ENCODE measurements at regions not wholly inside any gene's neighbourhood (a gene's known extent, or its start where the extent isn't known, plus 50 kb on each side); places are given as distances from the start of the nearest gene placed in this dataset.

DNA sequence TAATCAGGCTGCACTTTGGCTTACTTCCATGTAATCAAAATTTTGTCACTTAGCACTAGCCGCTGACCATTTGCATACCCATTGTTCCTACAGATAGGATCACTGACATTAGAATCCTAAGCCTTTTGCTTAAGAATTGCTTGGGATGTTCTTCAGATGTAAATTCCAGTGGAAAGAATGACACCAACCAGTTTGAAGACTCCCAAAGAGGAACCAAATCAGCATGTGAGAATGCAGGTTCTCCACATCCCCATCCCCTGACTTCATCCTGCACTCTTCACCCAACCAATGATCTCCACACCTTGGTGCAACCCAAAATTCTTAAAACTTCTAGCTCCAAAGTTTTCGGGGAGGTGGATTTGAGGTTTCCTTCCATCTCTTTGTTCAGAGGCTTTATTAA lies 345.6 kb downstream of the GPAM start:
- TF ChIP-seq, protein P1, sequence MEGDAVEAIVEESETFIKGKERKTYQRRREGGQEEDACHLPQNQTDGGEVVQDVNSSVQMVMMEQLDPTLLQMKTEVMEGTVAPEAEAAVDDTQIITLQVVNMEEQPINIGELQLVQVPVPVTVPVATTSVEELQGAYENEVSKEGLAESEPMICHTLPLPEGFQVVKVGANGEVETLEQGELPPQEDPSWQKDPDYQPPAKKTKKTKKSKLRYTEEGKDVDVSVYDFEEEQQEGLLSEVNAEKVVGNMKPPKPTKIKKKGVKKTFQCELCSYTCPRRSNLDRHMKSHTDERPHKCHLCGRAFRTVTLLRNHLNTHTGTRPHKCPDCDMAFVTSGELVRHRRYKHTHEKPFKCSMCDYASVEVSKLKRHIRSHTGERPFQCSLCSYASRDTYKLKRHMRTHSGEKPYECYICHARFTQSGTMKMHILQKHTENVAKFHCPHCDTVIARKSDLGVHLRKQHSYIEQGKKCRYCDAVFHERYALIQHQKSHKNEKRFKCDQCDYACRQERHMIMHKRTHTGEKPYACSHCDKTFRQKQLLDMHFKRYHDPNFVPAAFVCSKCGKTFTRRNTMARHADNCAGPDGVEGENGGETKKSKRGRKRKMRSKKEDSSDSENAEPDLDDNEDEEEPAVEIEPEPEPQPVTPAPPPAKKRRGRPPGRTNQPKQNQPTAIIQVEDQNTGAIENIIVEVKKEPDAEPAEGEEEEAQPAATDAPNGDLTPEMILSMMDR (IDR thresholded peaks at IDR 0.05; ENCODE audit: low read depth, low read length, missing control alignments): no peak
- in situ Hi-C loops (cut with HindIII; ENCODE audit: low pct_ligation_motif_present, low sequenced_read_pairs): no loop called here
- H3K27ac ChIP-seq: no peak overlapping the region
- DNase-seq: no peak
- H3K36me3 ChIP-seq (replicated peaks): no peaks in the 10 kb centered on the region
- H3K4me3 ChIP-seq (ENCODE audit: low read depth, low read length): no peak overlapping the region
- H3K27me3 ChIP-seq (replicated peaks): no peaks in the 10 kb centered on the region

DNA sequence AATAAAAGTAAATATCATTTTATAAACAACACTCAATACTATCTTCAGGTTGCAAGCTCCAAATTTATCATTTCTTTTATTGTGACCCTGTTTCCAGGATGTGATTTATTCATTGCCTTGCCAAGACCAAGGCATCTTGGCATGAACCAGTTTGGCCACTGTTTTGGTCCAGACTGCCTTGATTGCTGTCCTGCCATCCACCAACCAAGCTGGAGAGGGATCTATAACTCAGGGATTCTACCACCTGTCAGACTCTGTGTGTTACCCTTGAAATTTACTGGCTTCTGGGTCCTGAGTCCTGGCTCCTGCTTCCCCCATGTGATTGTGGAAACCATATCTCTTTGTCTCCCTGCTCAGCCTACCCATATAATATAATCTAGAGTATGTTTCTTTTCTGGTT lies 343.0 kb downstream of the GPAM start:
- Histone ChIP-seq H3K36me3 (replicated peaks) (no peaks in the 10 kb centered on the region), H3K27ac (no peak overlapping the region), H3K4me3 (ENCODE audit: low read depth, low read length) (no peak overlapping the region), H3K27me3 (replicated peaks) (no peaks in the 10 kb centered on the region)
- TF ChIP-seq, protein P1 (IDR thresholded peaks at IDR 0.05; ENCODE audit: low read depth, low read length, missing control alignments): no peak
- in situ Hi-C loops (cut with HindIII; ENCODE audit: low pct_ligation_motif_present, low sequenced_read_pairs): no loop called here
- no peak for DNase-seq

DNA sequence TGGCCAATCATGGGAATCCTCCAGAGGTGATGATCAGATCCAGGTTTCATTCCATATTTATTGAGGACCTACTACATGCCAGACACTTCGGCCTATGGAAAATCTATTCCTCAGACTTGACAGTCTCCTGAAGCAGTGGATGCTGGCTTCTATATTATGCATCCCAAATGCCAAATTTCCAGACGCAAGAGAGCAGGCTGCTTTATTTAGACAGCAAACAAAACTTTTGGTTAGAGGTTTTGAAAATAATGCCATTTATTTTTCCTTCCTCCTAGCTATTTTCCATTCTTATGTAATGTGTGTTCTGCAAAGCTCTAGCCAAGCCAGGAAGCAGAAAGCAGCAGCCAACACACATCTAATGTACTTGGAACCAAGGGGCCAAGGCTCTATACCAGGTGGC lies 330.8 kb downstream of the GPAM start:
- H3K27ac ChIP-seq: no peak overlapping the region
- in situ Hi-C loops (cut with HindIII; ENCODE audit: low pct_ligation_motif_present, low sequenced_read_pairs): no loop called here
- TF ChIP-seq, protein P1 (IDR thresholded peaks at IDR 0.05; ENCODE audit: low read depth, low read length, missing control alignments): no peak
- DNase-seq: no peak
- no peaks in the 10 kb centered on the region for H3K36me3 ChIP-seq (replicated peaks)
- no peaks in the 10 kb centered on the region for H3K27me3 ChIP-seq (replicated peaks)
- no peak overlapping the region for H3K4me3 ChIP-seq (ENCODE audit: low read depth, low read length)

DNA sequence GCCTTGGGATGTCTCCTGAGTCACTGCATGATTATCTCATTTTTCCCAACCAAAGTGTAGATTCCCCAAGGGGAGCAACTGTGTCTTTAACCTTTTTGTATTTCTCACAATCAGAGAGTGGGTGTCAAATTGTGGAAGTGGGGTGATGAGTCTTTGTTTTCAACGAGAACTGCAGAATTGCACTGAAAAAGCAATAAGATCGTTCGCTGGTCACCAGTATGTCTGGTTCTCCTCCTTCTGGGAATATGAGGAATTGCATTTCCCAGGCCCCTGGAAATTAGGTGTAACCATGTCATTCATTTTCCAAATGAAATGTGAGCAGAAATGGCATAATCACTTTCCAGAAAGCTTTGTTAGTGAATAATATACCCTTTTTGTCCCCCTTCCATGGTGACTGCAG lies 326.9 kb downstream of the GPAM start:
- no peak for DNase-seq
- TF ChIP-seq, protein P1 (IDR thresholded peaks at IDR 0.05; ENCODE audit: low read depth, low read length, missing control alignments): no peak
- in situ Hi-C loops (cut with HindIII; ENCODE audit: low pct_ligation_motif_present, low sequenced_read_pairs): no loop called here
- Histone ChIP-seq H3K27ac (no peak overlapping the region), H3K27me3 (replicated peaks) (no peaks in the 10 kb centered on the region), H3K36me3 (replicated peaks) (no peaks in the 10 kb centered on the region), H3K4me3 (ENCODE audit: low read depth, low read length) (no peak overlapping the region)

DNA sequence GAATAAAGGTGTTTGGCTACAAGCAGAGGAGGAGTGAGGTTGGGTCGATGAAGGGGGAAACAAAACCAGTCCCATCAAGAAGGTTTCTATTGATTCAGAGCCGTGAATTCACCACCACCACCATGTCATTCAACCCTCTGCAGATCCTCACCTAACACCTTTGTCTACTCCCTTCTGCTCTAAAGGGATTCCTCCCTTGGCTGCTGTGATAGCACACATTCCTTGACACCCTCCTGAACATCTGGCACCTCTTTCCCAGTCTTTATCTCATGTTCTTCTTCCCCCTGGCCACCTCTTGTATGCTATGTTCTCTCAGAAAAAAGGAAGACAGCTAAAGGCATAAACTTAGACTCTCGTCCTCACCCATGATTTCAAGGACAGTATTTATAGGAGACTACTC lies 318.0 kb downstream of the GPAM start:
- no peaks in the 10 kb centered on the region for H3K36me3 ChIP-seq (replicated peaks)
- no peak overlapping the region for H3K4me3 ChIP-seq (ENCODE audit: low read depth, low read length)
- no peaks in the 10 kb centered on the region for H3K27me3 ChIP-seq (replicated peaks)
- in situ Hi-C loops (cut with HindIII; ENCODE audit: low pct_ligation_motif_present, low sequenced_read_pairs): no loop called here
- TF ChIP-seq, protein P1 (IDR thresholded peaks at IDR 0.05; ENCODE audit: low read depth, low read length, missing control alignments): no peak
- H3K27ac ChIP-seq: no peak overlapping the region
- no peak for DNase-seq

DNA sequence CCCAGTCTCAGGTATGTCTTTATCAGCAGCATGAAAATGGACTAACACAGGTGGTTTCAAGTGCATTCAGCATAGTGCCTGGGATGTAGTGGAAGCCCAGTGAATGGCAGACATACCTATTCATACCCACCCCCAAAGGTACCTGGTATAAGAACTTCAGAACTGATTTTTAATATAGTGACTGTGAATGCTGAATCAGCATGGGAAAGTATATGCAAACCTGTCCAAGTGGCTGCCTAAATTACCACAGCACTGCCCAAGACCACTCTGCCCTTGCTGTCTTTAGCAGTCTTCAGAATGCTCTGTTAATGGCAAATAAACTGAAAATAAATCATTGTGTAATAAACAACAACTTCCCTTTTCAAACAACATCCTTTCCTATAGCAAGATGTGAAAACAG lies 312.1 kb downstream of the GPAM start:
- TF ChIP-seq, protein P1 (IDR thresholded peaks at IDR 0.05; ENCODE audit: low read depth, low read length, missing control alignments): no peak
- in situ Hi-C loops (cut with HindIII; ENCODE audit: low pct_ligation_motif_present, low sequenced_read_pairs): no loop called here
- DNase-seq: no peak

More for the DNA sequence above, 312.1 kb downstream of the GPAM start:
- no peak overlapping the region for H3K4me3 ChIP-seq (ENCODE audit: low read depth, low read length)
- no peaks in the 10 kb centered on the region for H3K36me3 ChIP-seq (replicated peaks)
- no peaks in the 10 kb centered on the region for H3K27me3 ChIP-seq (replicated peaks)
- H3K27ac ChIP-seq: no peak overlapping the region
